Body of pancreas (tissue), 4 donors: ENCODE measurements at regions not wholly inside any gene's neighbourhood (a gene's known extent, or its start where the extent isn't known, plus 50 kb on each side); places are given as distances from the start of the nearest gene placed in this dataset.

Experiments used
- ATAC-seq: fragments of 150-250 bp; one replicate; pipeline ENCODE4 v1.9.1; 2016
- DNase-seq, 4 donors: peaks; one replicate each; pipeline ENCODE4 v3.0.0-alpha.2; 2019
- H3K27ac ChIP-seq, 4 donors: fragments of 200-600 bp; sonication (generic); 1 replicate in 3 of 4; 2 replicates in 1 of 4; pipeline versions ENCODE4 v1.5.1 to v1.6.1; 2016 to 2019; ENCODE audit warnings: mild to moderate bottlenecking in 1 of 4, mixed read lengths in 1 of 4, moderate library complexity in 1 of 4
- H3K27me3 ChIP-seq, 2 donors: fragments of 200-600 bp; sonication (generic); one replicate each; pipeline ENCODE4 v1.6.0; 2016; ENCODE audit warnings: mild to moderate bottlenecking in 1 of 2
- H3K36me3 ChIP-seq, 2 donors: fragments of 200-600 bp; sonication (generic); replicated peaks in 1 of 2; 2 replicates each; pipeline ENCODE4 v1.5.1; 2016; ENCODE audit warnings: low read depth in 2 of 2; ENCODE audit not compliant: insufficient read depth in 1 of 2
- H3K4me1 ChIP-seq: fragments of 200-600 bp; sonication (generic); one replicate; pipeline ENCODE4 v1.6.0; 2016
- H3K4me3 ChIP-seq, 2 donors: fragments of 200-600 bp; sonication (generic); 1 replicate in 1 of 2; 2 replicates in 1 of 2; pipeline ENCODE4 v1.5.1; 2016 to 2019
- H3K9me3 ChIP-seq, 3 donors: fragments of 200-600 bp; sonication (generic); 1 replicate in 2 of 3; 2 replicates in 1 of 3; pipeline ENCODE4 v1.5.1; 2016
- POLR2A ChIP-seq, 3 donors: fragments of 450-650 bp; IDR thresholded peaks; one replicate each; pipeline ENCODE4 v1.6.1; 2016; ENCODE audit warnings: antibody characterized with exemption in 3 of 3, mild to moderate bottlenecking in 2 of 3
- WGBS, 2 donors: methylation state at CpG; one replicate each; pipeline ENCODE4 v1.1.5; 2017; 5-methylcytosine and 5-hydroxymethylcytosine counted together
- intact Hi-C: fragments of 100-400 bp; cut with DNase I; formaldehyde crosslinking; loops from one replicate; pipeline ENCODE4 v1.15.1; 2023
- TF ChIP-seq, protein P1 (sequence below), 7 experiments: fragments of 450-650 bp in 4 of 7; fragments of 200-600 bp in 3 of 7; sonication (generic) in 3 of 7; IDR thresholded peaks; one replicate each; pipeline ENCODE4 v1.5.1; 2016 to 2019; ENCODE audit warnings: antibody characterized with exemption in 7 of 7

DNA sequence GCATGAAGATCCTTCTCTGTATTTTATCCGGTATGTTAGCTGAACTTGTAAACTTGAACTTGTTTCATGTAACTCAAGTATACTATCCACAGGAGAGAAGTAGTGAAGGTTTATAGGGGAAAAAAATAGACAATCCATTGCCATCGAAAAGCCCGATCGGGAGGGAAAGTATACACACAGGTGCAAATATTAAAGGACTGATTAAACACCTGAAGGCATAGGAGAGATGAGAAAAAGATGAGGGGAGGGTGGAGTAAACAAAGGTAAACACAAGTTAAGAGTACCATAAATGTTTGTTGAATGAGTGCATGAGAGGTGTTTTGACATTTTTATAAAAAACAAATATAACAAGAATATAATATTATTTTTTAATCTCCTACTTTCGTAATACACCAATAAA is 64.3 kb upstream of the CITED2 start:
- ATAC-seq = no peak
- H3K4me3 ChIP-seq = no peak overlapping the region
- TF ChIP-seq, protein P1, sequence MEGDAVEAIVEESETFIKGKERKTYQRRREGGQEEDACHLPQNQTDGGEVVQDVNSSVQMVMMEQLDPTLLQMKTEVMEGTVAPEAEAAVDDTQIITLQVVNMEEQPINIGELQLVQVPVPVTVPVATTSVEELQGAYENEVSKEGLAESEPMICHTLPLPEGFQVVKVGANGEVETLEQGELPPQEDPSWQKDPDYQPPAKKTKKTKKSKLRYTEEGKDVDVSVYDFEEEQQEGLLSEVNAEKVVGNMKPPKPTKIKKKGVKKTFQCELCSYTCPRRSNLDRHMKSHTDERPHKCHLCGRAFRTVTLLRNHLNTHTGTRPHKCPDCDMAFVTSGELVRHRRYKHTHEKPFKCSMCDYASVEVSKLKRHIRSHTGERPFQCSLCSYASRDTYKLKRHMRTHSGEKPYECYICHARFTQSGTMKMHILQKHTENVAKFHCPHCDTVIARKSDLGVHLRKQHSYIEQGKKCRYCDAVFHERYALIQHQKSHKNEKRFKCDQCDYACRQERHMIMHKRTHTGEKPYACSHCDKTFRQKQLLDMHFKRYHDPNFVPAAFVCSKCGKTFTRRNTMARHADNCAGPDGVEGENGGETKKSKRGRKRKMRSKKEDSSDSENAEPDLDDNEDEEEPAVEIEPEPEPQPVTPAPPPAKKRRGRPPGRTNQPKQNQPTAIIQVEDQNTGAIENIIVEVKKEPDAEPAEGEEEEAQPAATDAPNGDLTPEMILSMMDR (IDR thresholded peaks at IDR 0.05) = no peak
- no peak for TF ChIP-seq POLR2A (IDR thresholded peaks at IDR 0.05)
- H3K27ac ChIP-seq = no peak overlapping the region
- H3K9me3 ChIP-seq = no peaks in the 10 kb centered on the region
- WGBS, 2 donors = 94% methylated on average over 5 of the region's 5 CpGs
- peaks cover 9% of the 10 kb centered on the region for H3K4me1 ChIP-seq
- no peaks in the 10 kb centered on the region for H3K27me3 ChIP-seq
- H3K36me3 ChIP-seq = no peaks in the 10 kb centered on the region
- no peak for DNase-seq
- intact Hi-C loops = no loop called here

DNA sequence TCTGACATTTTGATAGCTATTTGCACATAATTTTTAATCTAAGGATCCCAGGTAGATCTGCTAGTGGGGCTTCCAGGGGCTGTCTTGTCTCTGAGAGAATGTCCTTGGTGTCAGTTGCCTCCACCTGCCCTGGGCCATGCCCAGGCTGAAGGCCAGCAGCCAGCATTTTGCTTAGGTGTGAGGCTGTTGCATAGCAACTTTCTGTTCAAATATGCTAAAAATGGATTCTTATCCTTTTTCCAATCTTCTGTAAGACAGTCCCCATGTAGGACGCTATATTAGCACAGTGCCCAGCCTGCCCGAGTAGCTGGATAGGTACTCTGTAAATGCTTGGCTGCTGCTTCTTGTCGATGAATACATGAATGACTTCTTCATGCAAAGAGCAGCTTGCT is 62.5 kb upstream of the CITED2 start:
- TF ChIP-seq, protein P1 (IDR thresholded peaks at IDR 0.05) = no peak
- no peak for TF ChIP-seq POLR2A (IDR thresholded peaks at IDR 0.05)
- ATAC-seq = no peak
- intact Hi-C loops = no loop called here
- DNase-seq = no peak
- 51 to 68% methylated on average over 3 of the region's 3 CpGs for WGBS, 2 donors
- H3K27me3 ChIP-seq = no peaks in the 10 kb centered on the region
- H3K4me3 ChIP-seq = no peak overlapping the region
- H3K36me3 ChIP-seq = no peaks in the 10 kb centered on the region
- no peaks in the 10 kb centered on the region for H3K9me3 ChIP-seq
- H3K27ac ChIP-seq = no peak overlapping the region
- H3K4me1 ChIP-seq = peaks cover 9% of the 10 kb centered on the region

GRCh38 chr6:139436200-139436956 is 61.9 kb upstream of the CITED2 start:
- no peak overlapping the region for H3K4me3 ChIP-seq
- TF ChIP-seq, protein P1 (IDR thresholded peaks at IDR 0.05) = no peak
- TF ChIP-seq POLR2A (IDR thresholded peaks at IDR 0.05) = no peak
- no peaks in the 10 kb centered on the region for H3K36me3 ChIP-seq
- H3K27ac ChIP-seq = no peak overlapping the region
- ATAC-seq (no peak), DNase-seq (peak in 2 of 4 donors; percentile 17 to 32)
- intact Hi-C loops = no loop called here
- WGBS, 2 donors = 48 to 53% methylated on average over 7 of the region's 7 CpGs
- H3K9me3 ChIP-seq = no peaks in the 10 kb centered on the region
- H3K4me1 ChIP-seq = peaks cover 9% of the 10 kb centered on the region
- H3K27me3 ChIP-seq = no peaks in the 10 kb centered on the region

DNA sequence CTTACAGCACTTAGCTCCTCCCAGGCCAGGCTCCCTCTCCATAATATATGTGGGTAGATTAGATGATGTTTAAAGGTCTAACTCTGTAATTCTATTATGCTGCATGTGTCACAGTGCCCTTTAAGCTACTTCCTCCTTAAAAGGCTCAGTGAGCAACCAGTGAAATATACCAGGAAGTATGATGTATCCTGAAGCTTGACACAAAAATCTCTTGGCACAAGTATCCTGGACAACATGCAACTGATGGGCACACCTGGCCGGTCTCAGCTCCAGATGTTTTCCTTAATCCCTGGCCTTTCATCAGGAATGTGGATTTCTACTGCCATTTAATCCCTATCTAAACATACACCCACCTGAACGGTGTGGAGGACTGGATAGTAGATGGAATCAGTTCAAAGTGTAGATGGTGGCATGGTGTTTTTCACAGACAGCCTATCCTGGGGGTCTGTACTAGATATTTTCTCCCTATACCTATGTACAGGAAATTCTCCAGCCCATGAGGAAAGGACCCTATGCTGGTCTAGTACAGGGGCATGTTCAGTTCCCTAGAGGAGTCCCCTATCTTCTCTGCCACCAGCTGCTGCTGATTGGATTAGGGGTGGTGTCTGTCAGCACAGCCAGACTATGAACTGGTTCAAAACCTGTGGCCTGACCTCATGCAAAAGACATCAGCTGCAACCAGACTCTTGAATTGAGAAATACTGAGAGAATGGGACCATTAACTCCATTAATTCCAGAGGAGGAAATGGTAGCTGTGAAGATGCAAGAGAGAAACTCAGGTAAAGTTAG is 59.4 kb upstream of the CITED2 start:
- Histone ChIP-seq H3K27ac (no peak overlapping the region), H3K27me3 (no peaks in the 10 kb centered on the region), H3K4me1 (peaks cover 9% of the 10 kb centered on the region), H3K4me3 (no peak overlapping the region), H3K9me3 (no peaks in the 10 kb centered on the region), H3K36me3 (no peaks in the 10 kb centered on the region)
- no peak for TF ChIP-seq POLR2A (IDR thresholded peaks at IDR 0.05)
- TF ChIP-seq, protein P1 (IDR thresholded peaks at IDR 0.05) = no peak
- intact Hi-C loops = no loop called here
- ATAC-seq = no peak
- 21 to 43% methylated on average over 2 of the region's 2 CpGs for WGBS, 2 donors
- DNase-seq = no peak
